K562 (cell line): ENCODE measurements at regions not wholly inside any gene's neighbourhood (a gene's known extent, or its start where the extent isn't known, plus 50 kb on each side); places are given as distances from the start of the nearest gene placed in this dataset.

Experiments
- ATAC-seq: fragments of 200-7000 bp; cut with Tn5 transposase; 3 replicates; pipeline ENCODE4 v1.9.1; 2020; ENCODE audit warnings: moderate library complexity
- BruUV-seq: library from RNA; stranded (reverse); fragments of 400-500 nt; replicated peaks from 2 replicates; lab custom pipeline; 2021; lab: Mats Ljungman, UMichigan
- CTCF ChIA-PET: fragments of 300-600 bp; formaldehyde crosslinking; extraction: SDS; loops from one replicate; lab custom pipeline; 2021; ENCODE audit warnings: low intra/inter-chr PET ratio; lab: Yijun Ruan, JAX
- POLR2A ChIA-PET: fragments of 300-600, 350-650 bp; sonication (Branson Sonifier 250); formaldehyde crosslinking; extraction: SDS; loops from one replicate; lab custom pipeline; 2021; ENCODE audit warnings: antibody characterized with exemption, inconsistent platforms; lab: Yijun Ruan, JAX
- DNase-seq, 4 experiments: peaks; one replicate each; pipeline versions ENCODE4 v3.0.0 to v3.0.0-alpha.2; 2011 to 2018; ENCODE audit warnings: low spot score in 3 of 4, mixed read lengths in 3 of 4; ENCODE audit errors: extremely low read depth in 1 of 4
- FAIRE-seq: peaks from 2 replicates; lab custom pipeline; 2011; peaks lifted over from hg19 to GRCh38; lab: Jason Lieb, UNC
- H2AFZ ChIP-seq: 2 replicates; pipeline ENCODE4 v1.6.0; 2011; ENCODE audit warnings: low read depth, low read length, control low read depth, inconsistent platforms
- H3K27ac ChIP-seq: fragments of 200-600 bp; 3 replicates; pipeline ENCODE4 v1.8.0; 2011; ENCODE audit warnings: low read depth, mild to moderate bottlenecking, control low read depth, inconsistent platforms, low read length, moderate library complexity, mixed read lengths; ENCODE audit errors: extremely low read depth
- H3K27me3 ChIP-seq, 2 experiments: fragments of 300-600 bp in 1 of 2; 2 replicates in 1 of 2; 3 replicates in 1 of 2; pipeline versions ENCODE4 v1.6.0 to v1.8.0; 2011; ENCODE audit warnings: inconsistent platforms in 2 of 2, low read length in 2 of 2, mild to moderate bottlenecking in 1 of 2, mixed read lengths in 1 of 2, moderate library complexity in 1 of 2; ENCODE audit not compliant: control insufficient read depth in 2 of 2, insufficient read depth in 2 of 2
- H3K36me3 ChIP-seq: fragments of 300-600 bp; 3 replicates; pipeline ENCODE4 v1.8.0; 2011; ENCODE audit warnings: mild to moderate bottlenecking, low read length, inconsistent platforms; ENCODE audit not compliant: control insufficient read depth, insufficient read depth
- H3K4me1 ChIP-seq, 2 experiments: fragments of 200-600 bp in 1 of 2; replicated peaks in 1 of 2; 2 replicates in 1 of 2; 3 replicates in 1 of 2; pipeline versions ENCODE4 v1.5.1 to v1.8.0; 2011; ENCODE audit warnings: inconsistent platforms in 2 of 2, low read length in 2 of 2, mild to moderate bottlenecking in 1 of 2, mixed read lengths in 1 of 2, moderate library complexity in 1 of 2; ENCODE audit not compliant: control insufficient read depth in 2 of 2, insufficient read depth in 2 of 2
- H3K4me2 ChIP-seq: 2 replicates; pipeline ENCODE4 v1.6.1; 2011; ENCODE audit warnings: low read length, control low read depth, inconsistent platforms, mixed read lengths; ENCODE audit not compliant: insufficient read depth
- H3K4me3 ChIP-seq: fragments of 200-600 bp; sonication (generic), shearing (Covaris generic); 2 replicates; pipeline ENCODE4 v1.5.1; 2016; ENCODE audit warnings: control low read depth, inconsistent platforms
- H3K79me2 ChIP-seq: fragments of 200-600 bp; 3 replicates; pipeline ENCODE4 v1.8.0; 2011; ENCODE audit warnings: low read length, inconsistent platforms; ENCODE audit not compliant: control insufficient read depth, insufficient read depth
- H3K9ac ChIP-seq, 2 experiments: 2 replicates each; pipeline versions ENCODE4 v1.6.0 to v1.6.1; 2011; ENCODE audit warnings: low read depth in 2 of 2, low read length in 2 of 2, control low read depth in 1 of 2, inconsistent platforms in 1 of 2, mild to moderate bottlenecking in 1 of 2, mixed read lengths in 1 of 2; ENCODE audit not compliant: insufficient read depth in 1 of 2
- H3K9me1 ChIP-seq: one replicate; pipeline ENCODE4 v1.6.0; 2011; ENCODE audit warnings: inconsistent platforms, mild to moderate bottlenecking, low read length, moderate library complexity; ENCODE audit not compliant: control insufficient read depth, insufficient read depth
- H3K9me3 ChIP-seq: replicated peaks from 2 replicates; pipeline ENCODE4 v1.5.1; 2011; ENCODE audit warnings: low read depth, low read length, inconsistent platforms; ENCODE audit not compliant: control insufficient read depth, insufficient read depth
- H4K20me1 ChIP-seq: replicated peaks from 2 replicates; pipeline ENCODE4 v1.6.1; 2011; ENCODE audit warnings: low read length, inconsistent platforms, mixed read lengths; ENCODE audit not compliant: control insufficient read depth, insufficient read depth
- ATF1 ChIP-seq, 2 experiments: fragments of 450-650 bp in 1 of 2; IDR thresholded peaks; 2 replicates each; pipeline ENCODE4 v1.6.1; 2016; ENCODE audit warnings: missing compliant biosample characterization in 1 of 2, missing genetic modification characterization in 1 of 2
- CCNT2 ChIP-seq: IDR thresholded peaks from 2 replicates; pipeline ENCODE4 v1.6.1; 2011; ENCODE audit warnings: borderline replicate concordance, low read depth, mild to moderate bottlenecking, moderate library complexity, mixed read lengths, low read length; ENCODE audit not compliant: insufficient read length; ENCODE audit errors: extremely low read depth
- ESRRB ChIP-seq: fragments of 250-450 bp; sonication (Bioruptor Pico); IDR thresholded peaks from 2 replicates; pipeline ENCODE4 v1.5.0; 2020; ENCODE audit warnings: mild to moderate bottlenecking, moderate library complexity, borderline replicate concordance
- GABPB2 ChIP-seq: fragments of 250-450 bp; sonication (Bioruptor Pico); conservative IDR thresholded peaks from 2 replicates; pipeline ENCODE4 v1.5.1; 2021; ENCODE audit warnings: mild to moderate bottlenecking
- HDGF ChIP-seq: fragments of 450-650 bp; IDR thresholded peaks from 2 replicates; pipeline ENCODE4 v1.6.1; 2016
- HEY1 ChIP-seq: fragments of 250-450 bp; sonication (Bioruptor Pico); IDR thresholded peaks from 2 replicates; pipeline ENCODE4 v1.5.0; 2020; ENCODE audit warnings: mild to moderate bottlenecking, moderate library complexity, borderline replicate concordance
- HNRNPH1 ChIP-seq: fragments of 200-400 bp; formaldehyde crosslinking; optimal IDR thresholded peaks from 2 replicates; pipeline ENCODE3; 2017; ENCODE audit warnings: low read depth, mild to moderate bottlenecking, low read length, moderate library complexity
- HNRNPLL ChIP-seq: fragments of 200-400 bp; formaldehyde crosslinking; IDR thresholded peaks from 2 replicates; pipeline ENCODE4 v1.6.1; 2017; ENCODE audit warnings: low read length, low read depth, mild to moderate bottlenecking; ENCODE audit not compliant: poor library complexity, severe bottlenecking
- NCOA2 ChIP-seq, 2 experiments: fragments of 450-650 bp; IDR thresholded peaks; 2 replicates each; pipeline ENCODE4 v1.6.1; 2018; ENCODE audit warnings: mild to moderate bottlenecking in 2 of 2, moderate library complexity in 1 of 2; ENCODE audit not compliant: partially characterized antibody in 2 of 2
- NFXL1 ChIP-seq: fragments of 450-650 bp; formaldehyde crosslinking; IDR thresholded peaks from 2 replicates; pipeline ENCODE4 v1.4.0; 2021; ENCODE audit warnings: mild to moderate bottlenecking
- NR2F6 ChIP-seq: fragments of 450-650 bp; formaldehyde crosslinking; IDR thresholded peaks from 2 replicates; pipeline ENCODE4 v1.4.0; 2020; ENCODE audit warnings: mild to moderate bottlenecking
- RBM14 ChIP-seq: fragments of 200-400 bp; formaldehyde crosslinking; IDR thresholded peaks from 2 replicates; pipeline ENCODE4 v1.6.1; 2018; ENCODE audit warnings: low read depth, mild to moderate bottlenecking, low read length, moderate library complexity, borderline replicate concordance; ENCODE audit not compliant: insufficient read depth
- TRIM24 ChIP-seq, 2 experiments: fragments of 450-650 bp; IDR thresholded peaks; 2 replicates each; pipeline ENCODE4 v1.6.1; 2016
- ZNF140 ChIP-seq: fragments of 250-450 bp; sonication (Bioruptor Pico); IDR thresholded peaks from 2 replicates; pipeline ENCODE4 v1.8.0; 2021; ENCODE audit warnings: moderate library complexity, mild to moderate bottlenecking, inconsistent platforms
- WGBS: fragments of 100-300 bp; shearing (Covaris generic); methylation state at CpG from one replicate; pipeline ENCODE4 v1.1.6; 2016; ENCODE audit warnings: low coverage, mixed read lengths; ENCODE audit not compliant: insufficient coverage; ENCODE audit errors: missing lambda C conversion rate; 5-methylcytosine and 5-hydroxymethylcytosine counted together
- in situ Hi-C: fragments of 300-500 bp; cut with MboI; formaldehyde crosslinking; loops from 4 replicates; pipeline ENCODE4 v1.15.0; 2018; ENCODE audit warnings: inconsistent platforms, mixed read lengths
- intact Hi-C: fragments of 100-400 bp; cut with micrococcal nuclease; formaldehyde crosslinking; loops from 2 replicates; pipeline ENCODE4 v1.14.2; 2022
- TF ChIP-seq, protein P1 (sequence below): fragments of 450-650 bp; IDR thresholded peaks from one replicate; pipeline ENCODE4 v1.6.1; 2018; ENCODE audit warnings: mild to moderate bottlenecking, moderate library complexity; ENCODE audit not compliant: partially characterized antibody
- TF ChIP-seq, protein P2 (sequence below): fragments of 250-450 bp; sonication (Bioruptor Pico); IDR thresholded peaks from 2 replicates; pipeline ENCODE4 v1.8.0; 2021; ENCODE audit warnings: moderate library complexity, mild to moderate bottlenecking, inconsistent platforms

- Histone ChIP-seq H3K79me2 (no peaks in the 10 kb centered on the region), H3K4me3 (no peak overlapping the region), H3K9me1 (no peaks in the 10 kb centered on the region), H3K27me3 (peaks cover 0 to 4% of the 10 kb centered on the region in 2 experiments; a peak in 1 of 5 replicates), H3K4me2 (no peak overlapping the region), H2AFZ (no peak overlapping the region), H3K36me3 (no peaks in the 10 kb centered on the region), H4K20me1 (no peaks in the 10 kb centered on the region), H3K9ac (no peak overlapping the region), H3K9me3 (no peaks in the 10 kb centered on the region), H3K4me1 (no peaks in the 10 kb centered on the region), H3K27ac (no peak overlapping the region)
- 0% methylated on average over 2 of the region's 10 CpGs for WGBS
- intact Hi-C loops, result no loop called here
- POLR2A ChIA-PET, result no interaction called here
- ATAC-seq, result no peak
- DNase-seq, result no peak
- CTCF ChIA-PET, result no interaction called here
- in situ Hi-C loops, result no loop called here
- TF ChIP-seq RBM14 (no peak), ZNF140 (CRISPR knock-in tag) (no peak), HDGF (no peak), HEY1 (no peak), ATF1 (CRISPR knock-in tag; IDR thresholded peaks at IDR 0.05) (no peak), ATF1 (tag; IDR thresholded peaks at IDR 0.05) (no peak), NFXL1 (CRISPR knock-in tag) (no peak)
- BruUV-seq, result no TSS peak
- FAIRE-seq, result no peak
Observed at GRCh38 chr18:77444385-77444784, 194.7 kb downstream of the GALR1 start.

GRCh38 chr18:77448046-77448445 lies 198.4 kb downstream of the GALR1 start:
- POLR2A ChIA-PET, result no interaction called here
- in situ Hi-C loops, result no loop called here
- FAIRE-seq, result no peak

More at GRCh38 chr18:77448046-77448445, 198.4 kb downstream of the GALR1 start:
- H4K20me1 ChIP-seq, result no peaks in the 10 kb centered on the region
- H3K27ac ChIP-seq, result no peak overlapping the region
- intact Hi-C loops, result no loop called here
- 0% methylated on average over 5 of the region's 6 CpGs for WGBS
- CTCF ChIA-PET, result no interaction called here
- H3K79me2 ChIP-seq, result no peaks in the 10 kb centered on the region
- no TSS peak for BruUV-seq
- no peaks in the 10 kb centered on the region for H3K9me3 ChIP-seq
- H3K27me3 ChIP-seq, result peaks cover 0 to 4% of the 10 kb centered on the region in 2 experiments; a peak in 1 of 5 replicates
- H3K4me3 ChIP-seq, result no peak overlapping the region
- ATAC-seq (no peak), DNase-seq (no peak)
- H3K4me1 ChIP-seq, result no peaks in the 10 kb centered on the region
- H3K9ac ChIP-seq, result no peak overlapping the region
- no peak overlapping the region for H3K4me2 ChIP-seq
- H2AFZ ChIP-seq, result no peak overlapping the region
- H3K9me1 ChIP-seq, result no peaks in the 10 kb centered on the region
- TF ChIP-seq NR2F6 (CRISPR knock-in tag), result no peak
- TF ChIP-seq, protein P1, sequence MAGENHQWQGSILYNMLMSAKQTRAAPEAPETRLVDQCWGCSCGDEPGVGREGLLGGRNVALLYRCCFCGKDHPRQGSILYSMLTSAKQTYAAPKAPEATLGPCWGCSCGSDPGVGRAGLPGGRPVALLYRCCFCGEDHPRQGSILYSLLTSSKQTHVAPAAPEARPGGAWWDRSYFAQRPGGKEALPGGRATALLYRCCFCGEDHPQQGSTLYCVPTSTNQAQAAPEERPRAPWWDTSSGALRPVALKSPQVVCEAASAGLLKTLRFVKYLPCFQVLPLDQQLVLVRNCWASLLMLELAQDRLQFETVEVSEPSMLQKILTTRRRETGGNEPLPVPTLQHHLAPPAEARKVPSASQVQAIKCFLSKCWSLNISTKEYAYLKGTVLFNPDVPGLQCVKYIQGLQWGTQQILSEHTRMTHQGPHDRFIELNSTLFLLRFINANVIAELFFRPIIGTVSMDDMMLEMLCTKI, result no peak
- TF ChIP-seq GABPB2, result no peak
- TF ChIP-seq TRIM24 (IDR thresholded peaks at IDR 0.05), result no peak
- TF ChIP-seq, protein P2, sequence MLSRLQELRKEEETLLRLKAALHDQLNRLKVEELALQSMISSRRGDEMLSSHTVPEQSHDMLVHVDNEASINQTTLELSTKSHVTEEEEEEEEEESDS, result no peak
- no peak for TF ChIP-seq NCOA2 (IDR thresholded peaks at IDR 0.05; ENCODE audit: partially characterized antibody in 2 of 2)
- no peak for TF ChIP-seq HNRNPLL
- no peak for TF ChIP-seq ESRRB
- TF ChIP-seq HNRNPH1, result no peak
- no peak for TF ChIP-seq CCNT2
- H3K36me3 ChIP-seq, result no peaks in the 10 kb centered on the region
